ENCODE measurements at regions not wholly inside any gene's neighbourhood (a gene's known extent, or its start where the extent isn't known, plus 50 kb on each side); places are given as distances from the start of the nearest gene placed in this dataset.

- Histone ChIP-seq H3K79me2 (ENCODE audit: low read length) (no peaks in the 10 kb centered on the region), H3K4me2 (ENCODE audit: low read length) (no peak overlapping the region), H3K9ac (ENCODE audit: low read length) (no peak overlapping the region), H3K27ac (ENCODE audit: low read length) (no peak overlapping the region), H3K36me3 (replicated peaks; ENCODE audit: low read depth, low read length) (no peaks in the 10 kb centered on the region), H2AFZ (ENCODE audit: low read depth, low read length) (no peak overlapping the region), H3K9me3 (ENCODE audit: insufficient read depth, low read length) (no peaks in the 10 kb centered on the region), H3K4me1 (ENCODE audit: low read length) (no peaks in the 10 kb centered on the region), H3K27me3 (ENCODE audit: low read depth, low read length) (no peaks in the 10 kb centered on the region), H4K20me1 (ENCODE audit: insufficient read depth, low read length) (no peaks in the 10 kb centered on the region), H3K4me3 (ENCODE audit: low read length) (no peak overlapping the region)
- TF ChIP-seq EZH2phosphoT487 (IDR thresholded peaks at IDR 0.05; ENCODE audit: low read depth) (no peak), CTCF (IDR thresholded peaks at IDR 0.05; ENCODE audit: low read depth, low read length) (no peak)
Measured at GRCh38 chr4:188429965-188430364, 290.7 kb downstream of the TRIML1 start.

GRCh38 chr4:188430384-188430783, 291.1 kb downstream of the TRIML1 start:
- Histone ChIP-seq H3K4me1 (ENCODE audit: low read length) (no peaks in the 10 kb centered on the region), H4K20me1 (ENCODE audit: insufficient read depth, low read length) (no peaks in the 10 kb centered on the region), H3K27me3 (ENCODE audit: low read depth, low read length) (no peaks in the 10 kb centered on the region), H3K79me2 (ENCODE audit: low read length) (no peaks in the 10 kb centered on the region), H3K9ac (ENCODE audit: low read length) (no peak overlapping the region), H3K27ac (ENCODE audit: low read length) (no peak overlapping the region), H3K4me2 (ENCODE audit: low read length) (no peak overlapping the region), H3K4me3 (ENCODE audit: low read length) (no peak overlapping the region), H3K9me3 (ENCODE audit: insufficient read depth, low read length) (no peaks in the 10 kb centered on the region), H3K36me3 (replicated peaks; ENCODE audit: low read depth, low read length) (no peaks in the 10 kb centered on the region), H2AFZ (ENCODE audit: low read depth, low read length) (no peak overlapping the region)
- TF ChIP-seq CTCF (IDR thresholded peaks at IDR 0.05; ENCODE audit: low read depth, low read length) (no peak), EZH2phosphoT487 (IDR thresholded peaks at IDR 0.05; ENCODE audit: low read depth) (no peak)

GRCh38 chr4:188432328-188432727, 293.1 kb downstream of the TRIML1 start:
- Histone ChIP-seq H3K4me3 (ENCODE audit: low read length) (no peak overlapping the region), H3K9ac (ENCODE audit: low read length) (no peak overlapping the region), H4K20me1 (ENCODE audit: insufficient read depth, low read length) (no peaks in the 10 kb centered on the region), H2AFZ (ENCODE audit: low read depth, low read length) (no peak overlapping the region), H3K4me1 (ENCODE audit: low read length) (no peaks in the 10 kb centered on the region), H3K79me2 (ENCODE audit: low read length) (no peaks in the 10 kb centered on the region), H3K4me2 (ENCODE audit: low read length) (no peak overlapping the region), H3K36me3 (replicated peaks; ENCODE audit: low read depth, low read length) (no peaks in the 10 kb centered on the region), H3K27ac (ENCODE audit: low read length) (no peak overlapping the region), H3K27me3 (ENCODE audit: low read depth, low read length) (no peaks in the 10 kb centered on the region), H3K9me3 (ENCODE audit: insufficient read depth, low read length) (no peaks in the 10 kb centered on the region)
- no peak for TF ChIP-seq CTCF (IDR thresholded peaks at IDR 0.05; ENCODE audit: low read depth, low read length)
- no peak for TF ChIP-seq EZH2phosphoT487 (IDR thresholded peaks at IDR 0.05; ENCODE audit: low read depth)

- no peaks in the 10 kb centered on the region for H3K36me3 ChIP-seq (replicated peaks; ENCODE audit: low read depth, low read length)
- H3K27ac ChIP-seq (ENCODE audit: low read length) = no peak overlapping the region
- H4K20me1 ChIP-seq (ENCODE audit: insufficient read depth, low read length) = no peaks in the 10 kb centered on the region
- no peak overlapping the region for H2AFZ ChIP-seq (ENCODE audit: low read depth, low read length)
- no peak for TF ChIP-seq CTCF (IDR thresholded peaks at IDR 0.05; ENCODE audit: low read depth, low read length)
- TF ChIP-seq EZH2phosphoT487 (IDR thresholded peaks at IDR 0.05; ENCODE audit: low read depth) = no peak
- H3K4me2 ChIP-seq (ENCODE audit: low read length) = no peak overlapping the region
- H3K27me3 ChIP-seq (ENCODE audit: low read depth, low read length) = no peaks in the 10 kb centered on the region
- no peaks in the 10 kb centered on the region for H3K4me1 ChIP-seq (ENCODE audit: low read length)
- no peaks in the 10 kb centered on the region for H3K79me2 ChIP-seq (ENCODE audit: low read length)
- H3K4me3 ChIP-seq (ENCODE audit: low read length) = no peak overlapping the region
- H3K9ac ChIP-seq (ENCODE audit: low read length) = no peak overlapping the region
- H3K9me3 ChIP-seq (ENCODE audit: insufficient read depth, low read length) = no peaks in the 10 kb centered on the region
Measured at GRCh38 chr4:188433741-188434315, 294.6 kb downstream of the TRIML1 start.
